Bronchial epithelial cell (primary cell): ENCODE measurements at regions not wholly inside any gene's neighbourhood (a gene's known extent, or its start where the extent isn't known, plus 50 kb on each side); places are given as distances from the start of the nearest gene placed in this dataset.

ENCODE experiments used
- DNase-seq: peaks from one replicate; pipeline ENCODE4 v3.0.0-alpha.2; 2010; ENCODE audit warnings: low read depth
- FAIRE-seq: peaks from 2 replicates; lab custom pipeline; 2011; peaks lifted over from hg19 to GRCh38; lab: Jason Lieb, UNC
- H3K27me3 ChIP-seq: 2 replicates; pipeline ENCODE4 v1.5.1; 2011; ENCODE audit warnings: low read length; ENCODE audit not compliant: control insufficient read depth, insufficient read depth
- H3K36me3 ChIP-seq: 2 replicates; pipeline ENCODE4 v1.5.1; 2011; ENCODE audit warnings: low read length; ENCODE audit not compliant: control insufficient read depth, insufficient read depth
- H3K4me3 ChIP-seq: 2 replicates; pipeline ENCODE4 v1.5.1; 2011; ENCODE audit warnings: mild to moderate bottlenecking, low read depth, low read length, control low read depth
- CTCF ChIP-seq: IDR thresholded peaks from 2 replicates; pipeline ENCODE4 v1.5.1; 2011; ENCODE audit warnings: mild to moderate bottlenecking, moderate library complexity, low read length, control low read depth, inconsistent platforms; ENCODE audit not compliant: insufficient read depth, severe bottlenecking

GRCh38 chr9:134494905-134495304 lies 146.7 kb upstream of the COL5A1 start:
- DNase-seq (no peak), FAIRE-seq (no peak)
- H3K4me3 ChIP-seq, result no peak overlapping the region
- no peaks in the 10 kb centered on the region for H3K36me3 ChIP-seq
- no peaks in the 10 kb centered on the region for H3K27me3 ChIP-seq
- no peak for TF ChIP-seq CTCF

GRCh38 chr9:134495881-134496412 lies 145.7 kb upstream of the COL5A1 start:
- Histone ChIP-seq H3K27me3 (no peaks in the 10 kb centered on the region), H3K36me3 (no peaks in the 10 kb centered on the region), H3K4me3 (no peak overlapping the region)
- TF ChIP-seq CTCF, result no peak
- DNase-seq (no peak), FAIRE-seq (no peak)

GRCh38 chr9:134496413-134497282 lies 145.0 kb upstream of the COL5A1 start:
- H3K36me3 ChIP-seq, result no peaks in the 10 kb centered on the region
- H3K27me3 ChIP-seq, result peaks cover 2% of the 10 kb centered on the region
- FAIRE-seq, result no peak

GRCh38 chr9:134497283-134497860 lies 144.2 kb upstream of the COL5A1 start:
- no peak for FAIRE-seq
- no peak for TF ChIP-seq CTCF
- DNase-seq, result no peak
- H3K4me3 ChIP-seq, result no peak overlapping the region
- H3K36me3 ChIP-seq, result no peaks in the 10 kb centered on the region
- H3K27me3 ChIP-seq, result peaks cover 2% of the 10 kb centered on the region

More at GRCh38 chr9:134496413-134497282, 145.0 kb upstream of the COL5A1 start:
- no peak for TF ChIP-seq CTCF
- no peak for DNase-seq
- no peak overlapping the region for H3K4me3 ChIP-seq

- Histone ChIP-seq H3K4me3 (no peak overlapping the region), H3K36me3 (no peaks in the 10 kb centered on the region), H3K27me3 (peaks cover 2% of the 10 kb centered on the region)
- DNase-seq, result no peak
- TF ChIP-seq CTCF, result no peak
- FAIRE-seq, result no peak
These were observed 142.8 kb upstream of the COL5A1 start for GRCh38 chr9:134498814-134499166.
